Heart right ventricle (tissue), 15 donors: ENCODE measurements at regions not wholly inside any gene's neighbourhood (a gene's known extent, or its start where the extent isn't known, plus 50 kb on each side); places are given as distances from the start of the nearest gene placed in this dataset.

Experiments used
- ATAC-seq, 8 donors: fragments of 200-7000 bp; cut with Tn5 transposase; one replicate each; pipeline ENCODE4 v1.9.1; 2020; ENCODE audit warnings: mild to moderate bottlenecking in 8 of 8, moderate library complexity in 8 of 8, moderate number of reproducible peaks in 1 of 8
- DNase-seq, 2 donors: peaks; one replicate each; pipeline ENCODE4 v3.0.0-alpha.2; 2020
- H3K27ac ChIP-seq, 10 donors: fragments of 200-600 bp; sonication (generic) in 2 of 10; one replicate each; pipeline versions ENCODE4 v1.5.0 to v1.8.0; 2020 to 2022; ENCODE audit warnings: mild to moderate bottlenecking in 3 of 10
- H3K27me3 ChIP-seq, 7 donors: fragments of 200-600 bp; one replicate each; pipeline ENCODE4 v1.8.0; 2021 to 2022; ENCODE audit warnings: mild to moderate bottlenecking in 2 of 7
- H3K36me3 ChIP-seq, 9 donors: fragments of 200-600 bp; sonication (generic) in 1 of 9; one replicate each; pipeline versions ENCODE4 v1.5.0 to v1.8.0; 2020 to 2022; ENCODE audit warnings: mild to moderate bottlenecking in 2 of 9
- H3K4me1 ChIP-seq, 9 donors: fragments of 200-600 bp; sonication (generic) in 1 of 9; one replicate each; pipeline versions ENCODE4 v1.5.0 to v1.8.0; 2020 to 2022; ENCODE audit warnings: mild to moderate bottlenecking in 4 of 9
- H3K4me3 ChIP-seq, 10 donors: fragments of 200-600 bp; sonication (generic) in 2 of 10; one replicate each; pipeline versions ENCODE4 v1.5.0 to v1.8.0; 2020 to 2022; ENCODE audit warnings: mild to moderate bottlenecking in 7 of 10, moderate library complexity in 2 of 10
- H3K9me3 ChIP-seq, 11 donors: fragments of 200-600 bp in 10 of 11; sonication (generic) in 2 of 11; one replicate each; pipeline versions ENCODE4 v1.5.0 to v1.8.0; 2013 to 2022; ENCODE audit warnings: mild to moderate bottlenecking in 2 of 11, control low read depth in 1 of 11, moderate library complexity in 1 of 11
- intact Hi-C, 10 donors: fragments of 100-400 bp; cut with DNase I; formaldehyde crosslinking; loops; one replicate each; pipeline versions ENCODE4 v1.11.1 to v1.14.2; 2022
- microRNA-seq, 2 donors: library from miRNA; unstranded; fragments of <30 nt; microRNA quantifications; one replicate each; pipeline ENCODE4 v1.2.0, GENCODE V29; 2021
- TF ChIP-seq, protein P1 (sequence below), 9 donors: fragments of 200-600 bp; sonication (generic) in 2 of 9; IDR thresholded peaks; one replicate each; pipeline versions ENCODE4 v1.5.0 to v1.8.0; 2021 to 2022; ENCODE audit warnings: antibody characterized with exemption in 9 of 9, mild to moderate bottlenecking in 5 of 9, moderate library complexity in 1 of 9
- donor health status: Arrhythmogenic right ventricular cardiomyopathy.
- donor health status: ischemic (EF 13 %, LVEDD 7.1; RV severe dilation, severe dysfunction).
- donor health status: DM: no; HTN: yes; CAD: no.
- donor health status: DM: no; HTN: no; CAD: no.
- donor health status: ischemic (EF 25% LVEDD 6.9; RV normal size, moderate dysfunction).
- donor health status: ischemic (EF 25% LVEDD 5.7; RV mildly dilated, moderate dysfunction).
- donor health status: healthy.
- donor health status: DM: yes; HTN: yes; CAD: no.
- donor health status: Ischemic cardiomyopathy.
- donor health status: ischemic (EF 35%, LVEDD 5.7; RV mildly dilated, moderate dysfunction).
- donor health status: nonischemic (EF 11% LVEDD 7.7; RV severe dilation, severe dysfunction).
- donor health status: DM: yes; HTN: yes; CAD: no.
- donor health status: PGD.
- donor health status: ischemic (EF 29% LVEDD 5.4; RV normal size, mild dysfunction).
- donor health status: nonischemic (EF 23%, LVEDD 6.1; RV moderate dilation, normal function).

DNA sequence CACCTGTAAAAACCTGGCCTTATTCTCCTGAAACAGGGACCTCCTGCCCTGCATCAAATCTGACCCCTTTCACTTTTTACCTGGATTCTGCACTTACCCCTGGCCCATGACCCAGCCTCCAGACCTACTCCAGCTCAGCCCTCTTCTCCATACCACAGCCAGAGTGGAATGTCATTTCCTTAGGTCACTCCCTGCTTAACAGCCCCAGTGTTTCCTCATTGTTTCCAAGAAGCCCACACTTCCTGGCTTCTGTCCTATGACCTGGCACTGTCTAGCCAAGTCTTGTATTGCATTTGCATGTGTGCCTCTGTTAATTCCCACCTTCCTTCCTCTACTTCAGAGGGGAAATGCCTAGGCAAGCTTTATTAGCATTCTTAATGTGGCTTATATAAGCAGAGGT, 51.4 kb upstream of the TRIB2 start:
- ATAC-seq (peak; percentile 66 to 93 (median 86)), DNase-seq (peak in 1 of 2 donors; percentile 42)
- TF ChIP-seq, protein P1, sequence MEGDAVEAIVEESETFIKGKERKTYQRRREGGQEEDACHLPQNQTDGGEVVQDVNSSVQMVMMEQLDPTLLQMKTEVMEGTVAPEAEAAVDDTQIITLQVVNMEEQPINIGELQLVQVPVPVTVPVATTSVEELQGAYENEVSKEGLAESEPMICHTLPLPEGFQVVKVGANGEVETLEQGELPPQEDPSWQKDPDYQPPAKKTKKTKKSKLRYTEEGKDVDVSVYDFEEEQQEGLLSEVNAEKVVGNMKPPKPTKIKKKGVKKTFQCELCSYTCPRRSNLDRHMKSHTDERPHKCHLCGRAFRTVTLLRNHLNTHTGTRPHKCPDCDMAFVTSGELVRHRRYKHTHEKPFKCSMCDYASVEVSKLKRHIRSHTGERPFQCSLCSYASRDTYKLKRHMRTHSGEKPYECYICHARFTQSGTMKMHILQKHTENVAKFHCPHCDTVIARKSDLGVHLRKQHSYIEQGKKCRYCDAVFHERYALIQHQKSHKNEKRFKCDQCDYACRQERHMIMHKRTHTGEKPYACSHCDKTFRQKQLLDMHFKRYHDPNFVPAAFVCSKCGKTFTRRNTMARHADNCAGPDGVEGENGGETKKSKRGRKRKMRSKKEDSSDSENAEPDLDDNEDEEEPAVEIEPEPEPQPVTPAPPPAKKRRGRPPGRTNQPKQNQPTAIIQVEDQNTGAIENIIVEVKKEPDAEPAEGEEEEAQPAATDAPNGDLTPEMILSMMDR (IDR thresholded peaks at IDR 0.05): no peak
- Histone ChIP-seq H3K27me3 (no peaks in the 10 kb centered on the region), H3K9me3 (peaks cover 0 to 29% (median 12%) of the 10 kb centered on the region in 11 donors), H3K4me3 (no peak overlapping the region), H3K27ac (peak overlapping the region in 3 of 10 donors; percentile 33 to 76 (median 42)), H3K36me3 (no peaks in the 10 kb centered on the region), H3K4me1 (peaks cover 0 to 34% (median 18%) of the 10 kb centered on the region in 9 donors)
- intact Hi-C loops: loop anchor here in 1 of 10 donors (1.0 kb wide), 1 partner anchor 44 kb away; no protein-coding TSS in a partner anchor

- TF ChIP-seq, protein P1 (IDR thresholded peaks at IDR 0.05): no peak
- H3K27ac ChIP-seq: no peak overlapping the region
- no peaks in the 10 kb centered on the region for H3K36me3 ChIP-seq
- no peak for DNase-seq
- H3K9me3 ChIP-seq: peaks cover 0 to 29% (median 12%) of the 10 kb centered on the region in 11 donors
- ATAC-seq: no peak
- intact Hi-C loops: no loop called here
- no peak overlapping the region for H3K4me3 ChIP-seq
- H3K4me1 ChIP-seq: peaks cover 0 to 34% (median 18%) of the 10 kb centered on the region in 9 donors
- no peaks in the 10 kb centered on the region for H3K27me3 ChIP-seq
Measured at GRCh38 chr2:12666445-12666844, 50.3 kb upstream of the TRIB2 start.

Small RNA genes in the stretch of these regions (microRNA-seq; reads per million reads assigned to microRNA genes)
- 0 reads per million in 2 donors for gene MIR3681
